ENCODE measurements at regions not wholly inside any gene's neighbourhood (a gene's known extent, or its start where the extent isn't known, plus 50 kb on each side); places are given as distances from the start of the nearest gene placed in this dataset.

- TF ChIP-seq CTCF (IDR thresholded peaks at IDR 0.05), result no peak
- no peak for TF ChIP-seq POLR2A (IDR thresholded peaks at IDR 0.05)
Observed at GRCh38 chr16:7021653-7022275, 310.9 kb upstream of the RBFOX1 start.
